Upper lobe of right lung (tissue), 1 donor: ENCODE measurements at regions not wholly inside any gene's neighbourhood (a gene's known extent, or its start where the extent isn't known, plus 50 kb on each side); places are given as distances from the start of the nearest gene placed in this dataset.

ENCODE experiments used
- ATAC-seq: fragments of 200-7000 bp; cut with Tn5 transposase; one replicate; pipeline ENCODE4 v1.9.1; 2020; ENCODE audit warnings: mild to moderate bottlenecking, moderate library complexity
- DNase-seq: peaks from one replicate; pipeline ENCODE4 v3.0.0-alpha.2; 2020
- H3K27ac ChIP-seq: fragments of 200-600 bp; one replicate; pipeline ENCODE4 v1.8.0; 2022
- H3K27me3 ChIP-seq: fragments of 200-600 bp; one replicate; pipeline ENCODE4 v1.8.0; 2022; ENCODE audit warnings: mild to moderate bottlenecking
- H3K36me3 ChIP-seq: fragments of 200-600 bp; one replicate; pipeline ENCODE4 v1.8.0; 2022
- H3K4me1 ChIP-seq: fragments of 200-600 bp; one replicate; pipeline ENCODE4 v1.8.0; 2022
- H3K4me3 ChIP-seq: fragments of 200-600 bp; one replicate; pipeline ENCODE4 v1.8.0; 2022; ENCODE audit warnings: mild to moderate bottlenecking
- H3K9me3 ChIP-seq: fragments of 200-600 bp; one replicate; pipeline ENCODE4 v1.8.0; 2022
- intact Hi-C: fragments of 100-400 bp; cut with DNase I; formaldehyde crosslinking; loops from one replicate; pipeline ENCODE4 v1.11.0; 2022
- TF ChIP-seq, protein P1 (sequence below): fragments of 200-600 bp; IDR thresholded peaks from one replicate; pipeline ENCODE4 v1.8.0; 2022; ENCODE audit warnings: antibody characterized with exemption
- donor health status: DM: no; HTN: yes; CAD: no; lungs with severe emphysema.

DNA sequence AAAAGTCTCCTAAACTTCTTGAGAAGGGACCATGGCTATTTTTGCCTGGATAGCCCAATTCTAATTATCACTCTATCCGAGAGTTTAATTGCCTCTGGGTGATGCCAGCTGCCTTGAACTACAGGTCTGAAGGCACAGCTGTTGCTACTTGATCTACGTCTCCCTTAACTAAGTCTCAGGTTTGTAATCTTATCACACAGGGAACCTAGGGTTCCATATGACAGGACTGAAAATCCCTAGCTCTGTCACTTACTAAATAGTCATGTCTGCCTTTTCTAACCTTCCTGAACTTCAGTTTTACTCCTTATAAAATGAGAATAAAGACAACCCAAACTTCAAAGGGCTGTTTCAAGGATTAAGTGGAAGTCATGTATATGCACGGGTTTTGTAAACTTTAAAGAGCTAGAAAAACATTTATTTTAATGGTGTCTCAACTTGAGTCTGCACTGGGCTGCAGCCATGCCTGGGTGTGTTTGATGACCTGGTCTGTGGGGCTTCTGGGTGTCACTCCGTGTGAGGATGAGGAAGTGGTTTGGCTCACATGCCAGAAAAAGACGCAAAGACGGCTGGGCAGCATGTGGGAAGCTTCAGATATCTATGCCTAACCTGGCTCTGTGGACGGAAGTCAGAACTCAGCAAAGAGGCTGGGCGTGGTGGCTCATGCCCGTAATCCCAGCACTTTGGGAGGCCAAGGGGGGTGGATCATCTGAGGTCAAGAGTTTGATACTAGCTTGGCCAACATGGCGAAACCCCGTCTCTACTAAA, 129.3 kb upstream of the SLC44A1 start:
- DNase-seq (peak; percentile 67), ATAC-seq (peak; percentile 93)
- H3K9me3 ChIP-seq, result no peaks in the 10 kb centered on the region
- peaks cover 8% of the 10 kb centered on the region for H3K4me1 ChIP-seq
- no peaks in the 10 kb centered on the region for H3K27me3 ChIP-seq
- TF ChIP-seq, protein P1, sequence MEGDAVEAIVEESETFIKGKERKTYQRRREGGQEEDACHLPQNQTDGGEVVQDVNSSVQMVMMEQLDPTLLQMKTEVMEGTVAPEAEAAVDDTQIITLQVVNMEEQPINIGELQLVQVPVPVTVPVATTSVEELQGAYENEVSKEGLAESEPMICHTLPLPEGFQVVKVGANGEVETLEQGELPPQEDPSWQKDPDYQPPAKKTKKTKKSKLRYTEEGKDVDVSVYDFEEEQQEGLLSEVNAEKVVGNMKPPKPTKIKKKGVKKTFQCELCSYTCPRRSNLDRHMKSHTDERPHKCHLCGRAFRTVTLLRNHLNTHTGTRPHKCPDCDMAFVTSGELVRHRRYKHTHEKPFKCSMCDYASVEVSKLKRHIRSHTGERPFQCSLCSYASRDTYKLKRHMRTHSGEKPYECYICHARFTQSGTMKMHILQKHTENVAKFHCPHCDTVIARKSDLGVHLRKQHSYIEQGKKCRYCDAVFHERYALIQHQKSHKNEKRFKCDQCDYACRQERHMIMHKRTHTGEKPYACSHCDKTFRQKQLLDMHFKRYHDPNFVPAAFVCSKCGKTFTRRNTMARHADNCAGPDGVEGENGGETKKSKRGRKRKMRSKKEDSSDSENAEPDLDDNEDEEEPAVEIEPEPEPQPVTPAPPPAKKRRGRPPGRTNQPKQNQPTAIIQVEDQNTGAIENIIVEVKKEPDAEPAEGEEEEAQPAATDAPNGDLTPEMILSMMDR, result no peak
- H3K27ac ChIP-seq, result no peak overlapping the region
- no peaks in the 10 kb centered on the region for H3K36me3 ChIP-seq
- intact Hi-C loops, result no loop called here
- H3K4me3 ChIP-seq, result no peak overlapping the region

DNA sequence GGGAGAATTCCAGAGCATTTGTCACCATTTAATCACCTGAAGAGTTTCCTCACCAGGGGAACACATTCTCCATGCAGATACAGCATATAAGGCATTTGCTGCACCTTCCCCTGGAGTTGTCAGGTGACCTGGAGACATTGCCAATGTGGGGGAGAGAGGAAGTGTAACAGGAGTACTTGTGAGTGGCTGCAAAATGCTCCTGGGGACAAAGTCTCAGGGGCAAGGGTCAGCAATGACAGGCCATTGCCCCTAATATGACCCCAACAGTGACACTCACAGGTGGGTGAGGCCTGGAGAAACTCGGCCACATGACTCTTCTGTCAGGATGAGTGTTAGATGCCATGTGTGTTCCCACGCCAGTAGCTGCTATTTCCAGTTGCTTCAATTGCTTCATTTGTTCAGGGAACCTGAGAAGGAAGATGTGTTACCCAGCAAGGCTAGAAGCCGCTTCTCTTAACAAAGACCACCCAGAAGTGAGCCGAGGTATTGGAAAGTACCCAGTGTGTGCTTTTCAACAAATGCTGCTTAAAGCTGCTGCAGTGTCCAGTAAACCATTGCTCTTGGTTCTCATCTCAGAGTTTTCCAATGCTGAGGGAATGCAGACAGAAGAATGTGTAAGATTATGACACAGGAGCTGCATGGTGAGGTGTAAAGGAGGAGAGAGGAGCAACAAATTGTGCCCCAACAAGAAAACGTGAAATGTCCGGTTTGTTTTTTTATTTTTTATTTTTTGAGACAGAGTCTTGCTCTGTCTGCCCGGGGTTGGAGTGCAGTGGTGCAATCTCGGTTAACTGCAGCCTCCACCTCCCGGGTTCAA, 128.2 kb upstream of the SLC44A1 start:
- H3K27ac ChIP-seq, result no peak overlapping the region
- intact Hi-C loops, result no loop called here
- no peaks in the 10 kb centered on the region for H3K27me3 ChIP-seq
- no peaks in the 10 kb centered on the region for H3K9me3 ChIP-seq
- no peaks in the 10 kb centered on the region for H3K36me3 ChIP-seq
- H3K4me3 ChIP-seq, result no peak overlapping the region
- TF ChIP-seq, protein P1, result no peak
- ATAC-seq (no peak), DNase-seq (no peak)
- H3K4me1 ChIP-seq, result peaks cover 8% of the 10 kb centered on the region

DNA sequence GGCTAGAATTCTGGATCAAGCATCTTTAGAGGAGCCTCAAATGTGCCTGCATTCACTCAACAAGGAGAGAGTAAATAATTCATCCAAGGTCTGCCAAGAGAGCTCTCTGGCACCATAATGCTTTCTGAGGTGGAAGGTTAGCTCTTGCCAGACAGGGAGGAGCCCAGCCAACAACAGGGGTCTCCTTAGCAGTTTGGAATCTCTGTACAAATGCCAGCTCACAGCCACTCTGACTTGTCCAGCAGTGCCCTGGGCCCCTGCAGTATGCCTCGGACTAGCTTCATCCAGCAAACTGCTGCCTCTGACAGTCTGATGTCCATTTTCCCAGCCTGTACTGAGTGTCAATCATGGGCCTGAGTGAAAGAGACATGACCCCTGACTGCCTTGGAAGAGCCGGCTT, 127.2 kb upstream of the SLC44A1 start:
- no peaks in the 10 kb centered on the region for H3K9me3 ChIP-seq
- no peaks in the 10 kb centered on the region for H3K36me3 ChIP-seq
- ATAC-seq (no peak), DNase-seq (no peak)
- intact Hi-C loops, result no loop called here
- TF ChIP-seq, protein P1, result no peak
- no peak overlapping the region for H3K4me3 ChIP-seq
- no peaks in the 10 kb centered on the region for H3K27me3 ChIP-seq
- no peak overlapping the region for H3K27ac ChIP-seq
- peaks cover 8% of the 10 kb centered on the region for H3K4me1 ChIP-seq

DNA sequence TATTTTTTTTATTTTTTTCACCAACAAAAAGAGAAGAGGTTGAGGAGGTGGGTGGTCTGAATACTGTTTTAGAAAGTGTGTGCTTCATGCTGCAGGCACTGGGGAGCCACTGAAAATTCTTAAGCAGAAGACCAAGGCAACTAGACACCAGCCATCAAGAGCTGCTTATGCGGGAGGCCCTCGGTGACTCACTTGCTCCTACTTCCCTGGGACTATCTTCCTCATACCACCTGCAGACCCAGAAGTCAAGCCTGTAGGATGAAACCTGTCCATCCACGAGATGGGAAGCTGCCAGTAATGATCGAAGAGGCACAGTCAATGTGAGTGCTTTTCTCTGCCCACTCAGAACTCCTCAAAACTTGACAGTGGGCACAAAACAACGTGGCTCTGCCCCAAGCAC, 125.8 kb upstream of the SLC44A1 start:
- H3K36me3 ChIP-seq, result no peaks in the 10 kb centered on the region
- TF ChIP-seq, protein P1, result no peak
- ATAC-seq, result no peak
- H3K27me3 ChIP-seq, result no peaks in the 10 kb centered on the region
- H3K4me1 ChIP-seq, result peaks cover 8% of the 10 kb centered on the region
- intact Hi-C loops, result no loop called here
- H3K9me3 ChIP-seq, result no peaks in the 10 kb centered on the region
- H3K27ac ChIP-seq, result no peak overlapping the region
- no peak for DNase-seq
- no peak overlapping the region for H3K4me3 ChIP-seq

DNA sequence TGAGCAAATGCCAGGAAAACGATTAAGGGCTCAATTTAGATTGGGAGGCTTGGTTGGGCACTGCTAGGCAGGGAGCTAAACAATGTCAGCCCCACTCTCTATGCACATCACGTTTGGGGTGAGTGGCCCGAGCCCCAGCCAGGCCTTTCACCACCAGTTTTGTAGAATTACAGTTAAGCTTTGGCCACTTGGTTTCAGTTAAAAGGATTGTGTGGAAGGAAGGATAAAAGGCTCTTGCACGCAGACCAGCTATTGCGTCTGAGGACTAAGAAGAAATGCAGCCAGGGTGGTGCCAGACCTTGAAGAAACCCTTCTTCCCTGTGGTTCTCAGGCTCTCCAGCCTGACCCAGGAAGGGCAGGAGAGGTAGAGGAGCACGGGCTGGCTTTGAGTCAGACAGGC, 125.3 kb upstream of the SLC44A1 start:
- intact Hi-C loops, result no loop called here
- TF ChIP-seq, protein P1, result no peak
- H3K27ac ChIP-seq, result no peak overlapping the region
- no peaks in the 10 kb centered on the region for H3K27me3 ChIP-seq
- peaks cover 8% of the 10 kb centered on the region for H3K4me1 ChIP-seq
- no peaks in the 10 kb centered on the region for H3K36me3 ChIP-seq
- ATAC-seq (no peak), DNase-seq (no peak)
- H3K4me3 ChIP-seq, result no peak overlapping the region
- no peaks in the 10 kb centered on the region for H3K9me3 ChIP-seq
